ENCODE measurements at regions not wholly inside any gene's neighbourhood (a gene's known extent, or its start where the extent isn't known, plus 50 kb on each side); places are given as distances from the start of the nearest gene placed in this dataset.

- DNase-seq (ENCODE audit: low read depth, low spot score), result no peak
- Histone ChIP-seq H3K27me3 (ENCODE audit: control insufficient read depth, insufficient read depth, low read length) (peaks cover 11% of the 10 kb centered on the region), H3K27ac (ENCODE audit: low read depth, low read length) (no peak overlapping the region), H3K4me3 (ENCODE audit: low read depth, low read length) (no peak overlapping the region), H3K9me3 (ENCODE audit: control insufficient read depth, insufficient read depth, low read length) (no peaks in the 10 kb centered on the region)
- CTCF ChIA-PET, result no interaction called here
- no peak for TF ChIP-seq CTCF (IDR thresholded peaks at IDR 0.05; ENCODE audit: low read depth, low read length)
- POLR2A ChIA-PET, result no interaction called here
Observed at GRCh38 chr9:126125177-126125576, 201.5 kb upstream of the MVB12B start.

- peaks cover 11% of the 10 kb centered on the region for H3K27me3 ChIP-seq (ENCODE audit: control insufficient read depth, insufficient read depth, low read length)
- POLR2A ChIA-PET, result no interaction called here
- CTCF ChIA-PET, result no interaction called here
- no peak overlapping the region for H3K27ac ChIP-seq (ENCODE audit: low read depth, low read length)
- TF ChIP-seq CTCF (IDR thresholded peaks at IDR 0.05; ENCODE audit: low read depth, low read length), result no peak
- DNase-seq (ENCODE audit: low read depth, low spot score), result no peak
- no peaks in the 10 kb centered on the region for H3K9me3 ChIP-seq (ENCODE audit: control insufficient read depth, insufficient read depth, low read length)
- H3K4me3 ChIP-seq (ENCODE audit: low read depth, low read length), result no peak overlapping the region
Observed at GRCh38 chr9:126125577-126125976, 201.1 kb upstream of the MVB12B start.

- TF ChIP-seq CTCF (IDR thresholded peaks at IDR 0.05; ENCODE audit: low read depth, low read length), result no peak
- H3K27ac ChIP-seq (ENCODE audit: low read depth, low read length), result no peak overlapping the region
- POLR2A ChIA-PET, result no interaction called here
- H3K9me3 ChIP-seq (ENCODE audit: control insufficient read depth, insufficient read depth, low read length), result no peaks in the 10 kb centered on the region
- CTCF ChIA-PET, result no interaction called here
- no peak for DNase-seq (ENCODE audit: low read depth, low spot score)
- peaks cover 11% of the 10 kb centered on the region for H3K27me3 ChIP-seq (ENCODE audit: control insufficient read depth, insufficient read depth, low read length)
- H3K4me3 ChIP-seq (ENCODE audit: low read depth, low read length), result no peak overlapping the region
Observed at GRCh38 chr9:126125992-126126409, 200.6 kb upstream of the MVB12B start.

DNA sequence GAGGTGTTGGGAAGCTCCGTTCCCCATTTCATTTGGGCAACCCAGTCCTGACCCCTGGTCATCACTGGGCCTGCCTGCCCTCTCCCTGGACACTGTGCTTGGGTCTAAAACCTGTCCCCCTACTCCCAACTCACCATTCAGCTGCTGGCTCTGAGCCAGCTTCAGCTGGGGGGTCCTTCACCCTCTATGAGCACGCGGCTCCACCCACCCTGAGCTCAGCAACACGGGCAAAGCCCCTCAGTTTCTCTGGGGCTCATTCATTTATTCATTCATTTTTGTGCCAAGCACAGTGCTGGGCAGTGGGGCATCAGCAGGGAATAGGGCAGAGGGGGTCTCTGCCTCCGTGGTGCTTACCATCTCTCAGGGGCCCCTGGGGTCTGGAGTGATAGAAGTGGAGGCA is 199.8 kb upstream of the MVB12B start:
- CTCF ChIA-PET, result no interaction called here

DNA sequence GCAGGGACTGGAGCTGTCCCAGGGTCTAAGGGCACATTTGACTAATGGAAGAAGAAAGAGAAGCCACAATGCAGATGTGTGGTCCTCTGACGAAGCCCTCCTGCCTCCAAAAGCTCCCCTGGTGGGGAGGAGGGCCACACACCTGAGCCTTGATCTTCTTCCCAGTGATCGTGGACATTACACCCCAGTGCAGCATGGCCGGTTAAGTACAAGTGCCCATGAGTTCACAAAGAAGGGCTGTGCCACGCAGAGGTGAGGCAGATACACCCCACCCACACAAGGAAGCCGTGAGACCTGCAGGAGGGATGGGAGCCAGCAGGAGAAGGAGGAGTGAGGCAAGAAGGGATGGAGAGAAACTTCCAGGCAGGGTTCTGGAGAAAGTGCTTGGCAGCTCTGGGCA is 199.0 kb upstream of the MVB12B start:
- H3K27ac ChIP-seq (ENCODE audit: low read depth, low read length), result no peak overlapping the region
- no peak overlapping the region for H3K4me3 ChIP-seq (ENCODE audit: low read depth, low read length)
- ChIA-PET CTCF (no interaction called here), POLR2A (no interaction called here)
- peaks cover 7% of the 10 kb centered on the region for H3K27me3 ChIP-seq (ENCODE audit: control insufficient read depth, insufficient read depth, low read length)
- no peak for TF ChIP-seq CTCF (IDR thresholded peaks at IDR 0.05; ENCODE audit: low read depth, low read length)
- DNase-seq (ENCODE audit: low read depth, low spot score), result no peak
- H3K9me3 ChIP-seq (ENCODE audit: control insufficient read depth, insufficient read depth, low read length), result no peaks in the 10 kb centered on the region

More for the DNA sequence above, 199.8 kb upstream of the MVB12B start:
- no peak overlapping the region for H3K4me3 ChIP-seq (ENCODE audit: low read depth, low read length)
- DNase-seq (ENCODE audit: low read depth, low spot score), result no peak
- POLR2A ChIA-PET, result no interaction called here
- H3K27me3 ChIP-seq (ENCODE audit: control insufficient read depth, insufficient read depth, low read length), result peaks cover 11% of the 10 kb centered on the region
- TF ChIP-seq CTCF (IDR thresholded peaks at IDR 0.05; ENCODE audit: low read depth, low read length), result no peak
- no peaks in the 10 kb centered on the region for H3K9me3 ChIP-seq (ENCODE audit: control insufficient read depth, insufficient read depth, low read length)
- no peak overlapping the region for H3K27ac ChIP-seq (ENCODE audit: low read depth, low read length)

Data from AG04450 (cell line).